Duodenal mucosa (tissue), 2 donors: ENCODE measurements at regions not wholly inside any gene's neighbourhood (a gene's known extent, or its start where the extent isn't known, plus 50 kb on each side); places are given as distances from the start of the nearest gene placed in this dataset.
"Not testable (repeated sequence)": the region's sequence is repeated elsewhere in the genome, so short reads cannot be mapped to it uniquely, and the experiment has no call there.

ENCODE experiments used
- H3K27ac ChIP-seq: one replicate; pipeline ENCODE4 v1.7.0; 2013; ENCODE audit warnings: low read depth, low read length
- H3K27me3 ChIP-seq, 2 donors: one replicate each; pipeline ENCODE4 v1.7.0; 2013; ENCODE audit warnings: low read length in 2 of 2, control low read depth in 1 of 2; ENCODE audit not compliant: insufficient read depth in 2 of 2, control insufficient read depth in 1 of 2
- H3K36me3 ChIP-seq, 2 donors: one replicate each; pipeline ENCODE4 v1.7.0; 2013; ENCODE audit warnings: low read length in 2 of 2, control low read depth in 1 of 2; ENCODE audit not compliant: insufficient read depth in 2 of 2, control insufficient read depth in 1 of 2
- H3K4me1 ChIP-seq, 2 donors: one replicate each; pipeline ENCODE4 v1.7.0; 2013; ENCODE audit warnings: low read length in 2 of 2, control low read depth in 1 of 2; ENCODE audit not compliant: insufficient read depth in 2 of 2, control insufficient read depth in 1 of 2
- H3K4me3 ChIP-seq, 2 donors: one replicate each; pipeline ENCODE4 v1.7.0; 2013; ENCODE audit warnings: low read length in 2 of 2, low read depth in 1 of 2
- H3K9ac ChIP-seq, 2 donors: one replicate each; pipeline ENCODE4 v1.7.0; 2013; ENCODE audit warnings: low read length in 2 of 2, low read depth in 1 of 2
- H3K9me3 ChIP-seq, 2 donors: one replicate each; pipeline ENCODE4 v1.7.0; 2013; ENCODE audit warnings: low read length in 2 of 2, control low read depth in 1 of 2; ENCODE audit not compliant: control insufficient read depth in 1 of 2

GRCh38 chr15:23750179-23750578, 63.1 kb upstream of the NDN start:
- H3K36me3 ChIP-seq = no peaks in the 10 kb centered on the region
- no peak overlapping the region for H3K27ac ChIP-seq
- peaks cover 10 to 14% of the 10 kb centered on the region in 2 donors for H3K9me3 ChIP-seq
- H3K4me3 ChIP-seq = no peak overlapping the region
- H3K27me3 ChIP-seq = no peaks in the 10 kb centered on the region
- H3K9ac ChIP-seq = no peak overlapping the region
- no peaks in the 10 kb centered on the region for H3K4me1 ChIP-seq

- H3K9ac ChIP-seq = no peak overlapping the region
- H3K27ac ChIP-seq = no peak overlapping the region
- H3K36me3 ChIP-seq = no peaks in the 10 kb centered on the region
- no peaks in the 10 kb centered on the region for H3K4me1 ChIP-seq
- H3K4me3 ChIP-seq = no peak overlapping the region
- H3K9me3 ChIP-seq = peaks cover 14 to 17% of the 10 kb centered on the region in 2 donors
- no peaks in the 10 kb centered on the region for H3K27me3 ChIP-seq
These were observed 63.7 kb upstream of the NDN start for GRCh38 chr15:23750776-23751175.

- Histone ChIP-seq H3K9me3 (peaks cover 17 to 24% of the 10 kb centered on the region in 2 donors), H3K27ac (no peak overlapping the region), H3K27me3 (no peaks in the 10 kb centered on the region), H3K4me3 (no peak overlapping the region), H3K36me3 (no peaks in the 10 kb centered on the region), H3K9ac (no peak overlapping the region), H3K4me1 (no peaks in the 10 kb centered on the region)
These were observed 66.1 kb upstream of the NDN start for GRCh38 chr15:23753248-23753647.

- Histone ChIP-seq H3K4me3 (no peak overlapping the region), H3K9ac (no peak overlapping the region), H3K27ac (no peak overlapping the region), H3K36me3 (no peaks in the 10 kb centered on the region), H3K4me1 (no peaks in the 10 kb centered on the region), H3K9me3 (peaks cover 7 to 16% of the 10 kb centered on the region in 2 donors), H3K27me3 (no peaks in the 10 kb centered on the region)
These were observed 71.8 kb upstream of the NDN start for GRCh38 chr15:23758891-23759290.

- no peaks in the 10 kb centered on the region for H3K27me3 ChIP-seq
- H3K9me3 ChIP-seq = peaks cover 15 to 16% of the 10 kb centered on the region in 2 donors
These were observed 72.9 kb upstream of the NDN start for GRCh38 chr15:23760024-23760423.

GRCh38 chr15:23761386-23761785, 74.3 kb upstream of the NDN start:
- H3K9me3 ChIP-seq = peaks cover 8% of the 10 kb centered on the region in 2 donors
- no peaks in the 10 kb centered on the region for H3K4me1 ChIP-seq
- no peak overlapping the region for H3K27ac ChIP-seq
- no peak overlapping the region for H3K9ac ChIP-seq
- no peak overlapping the region for H3K4me3 ChIP-seq
- H3K36me3 ChIP-seq = no peaks in the 10 kb centered on the region
- H3K27me3 ChIP-seq = no peaks in the 10 kb centered on the region

More at GRCh38 chr15:23760024-23760423, 72.9 kb upstream of the NDN start:
- Histone ChIP-seq H3K9ac (no peak overlapping the region), H3K36me3 (no peaks in the 10 kb centered on the region), H3K4me1 (no peaks in the 10 kb centered on the region), H3K4me3 (no peak overlapping the region), H3K27ac (no peak overlapping the region)

GRCh38 chr15:23762026-23762425, 74.9 kb upstream of the NDN start:
- H3K4me3 ChIP-seq = no peak overlapping the region
- H3K4me1 ChIP-seq = no peaks in the 10 kb centered on the region
- H3K27me3 ChIP-seq = no peaks in the 10 kb centered on the region
- H3K9me3 ChIP-seq = peaks cover 5 to 8% of the 10 kb centered on the region in 2 donors
- H3K36me3 ChIP-seq = no peaks in the 10 kb centered on the region
- H3K9ac ChIP-seq = no peak overlapping the region
- H3K27ac ChIP-seq = no peak overlapping the region

GRCh38 chr15:23763021-23763420, 75.9 kb upstream of the NDN start:
- Histone ChIP-seq H3K4me1 (no peaks in the 10 kb centered on the region), H3K9me3 (peaks cover 2 to 8% of the 10 kb centered on the region in 2 donors), H3K9ac (no peak overlapping the region), H3K4me3 (no peak overlapping the region), H3K27ac (no peak overlapping the region), H3K36me3 (no peaks in the 10 kb centered on the region), H3K27me3 (no peaks in the 10 kb centered on the region)

- Histone ChIP-seq H3K9ac (no peak overlapping the region), H3K4me3 (no peak overlapping the region), H3K27ac (no peak overlapping the region), H3K27me3 (no peaks in the 10 kb centered on the region), H3K9me3 (peaks cover 2 to 12% of the 10 kb centered on the region in 2 donors), H3K4me1 (no peaks in the 10 kb centered on the region), H3K36me3 (no peaks in the 10 kb centered on the region)
These were observed 77.2 kb upstream of the NDN start for GRCh38 chr15:23764306-23764705.

GRCh38 chr15:23764716-23765115, 77.6 kb upstream of the NDN start:
- no peak overlapping the region for H3K9ac ChIP-seq
- H3K9me3 ChIP-seq = peaks cover 2 to 12% of the 10 kb centered on the region in 2 donors
- H3K4me1 ChIP-seq = no peaks in the 10 kb centered on the region

GRCh38 chr15:23766779-23767178, 79.7 kb upstream of the NDN start:
- not testable (repeated sequence) for H3K27ac ChIP-seq, H3K9ac ChIP-seq, H3K4me1 ChIP-seq, H3K27me3 ChIP-seq, H3K4me3 ChIP-seq, H3K36me3 ChIP-seq
- H3K9me3 ChIP-seq = peaks cover 0 to 12% of the 10 kb centered on the region in 2 donors

More at GRCh38 chr15:23764716-23765115, 77.6 kb upstream of the NDN start:
- Histone ChIP-seq H3K36me3 (no peaks in the 10 kb centered on the region), H3K27me3 (no peaks in the 10 kb centered on the region), H3K27ac (no peak overlapping the region), H3K4me3 (no peak overlapping the region)
